RWPE2 (cell line): ENCODE measurements at regions not wholly inside any gene's neighbourhood (a gene's known extent, or its start where the extent isn't known, plus 50 kb on each side); places are given as distances from the start of the nearest gene placed in this dataset.

ENCODE experiments used
- ATAC-seq: fragments of 200-7000 bp; cut with Tn5 transposase; 3 replicates; pipeline ENCODE4 v1.9.1; 2021; ENCODE audit warnings: low read depth
- DNase-seq: peaks from one replicate; pipeline ENCODE4 v3.0.0-alpha.2; 2020; ENCODE audit warnings: low spot score
- H3K27ac ChIP-seq: fragments of 450-650 bp; 2 replicates; pipeline ENCODE4 v1.5.1; 2017; ENCODE audit warnings: mild to moderate bottlenecking; ENCODE audit not compliant: poor library complexity, severe bottlenecking
- H3K27me3 ChIP-seq: fragments of 250-450 bp; sonication (Bioruptor Pico); 2 replicates; pipeline ENCODE4 v1.5.1; 2021; ENCODE audit warnings: mild to moderate bottlenecking, moderate library complexity; ENCODE audit not compliant: insufficient read depth, poor library complexity, severe bottlenecking
- H3K36me3 ChIP-seq: fragments of 250-450 bp; sonication (Bioruptor Pico); 2 replicates; pipeline ENCODE4 v1.5.1; 2020; ENCODE audit warnings: low read depth, mild to moderate bottlenecking, moderate library complexity
- H3K4me1 ChIP-seq: fragments of 250-450 bp; sonication (Bioruptor Pico); 2 replicates; pipeline ENCODE4 v1.5.1; 2021; ENCODE audit warnings: mild to moderate bottlenecking, moderate library complexity; ENCODE audit not compliant: insufficient read depth, poor library complexity, severe bottlenecking
- H3K4me3 ChIP-seq: fragments of 250-450 bp; sonication (Bioruptor Pico); 2 replicates; pipeline ENCODE4 v1.5.1; 2021; ENCODE audit warnings: mild to moderate bottlenecking, moderate library complexity; ENCODE audit not compliant: severe bottlenecking
- H3K9me3 ChIP-seq: fragments of 250-450 bp; sonication (Bioruptor Pico); 2 replicates; pipeline ENCODE4 v1.5.1; 2021; ENCODE audit warnings: mild to moderate bottlenecking, moderate library complexity; ENCODE audit not compliant: severe bottlenecking
- TF ChIP-seq, protein P1 (sequence below): fragments of 450-650 bp; IDR thresholded peaks from one replicate; pipeline ENCODE4 v1.5.1; 2017; ENCODE audit warnings: mild to moderate bottlenecking, moderate library complexity; ENCODE audit not compliant: poor library complexity, severe bottlenecking

DNA sequence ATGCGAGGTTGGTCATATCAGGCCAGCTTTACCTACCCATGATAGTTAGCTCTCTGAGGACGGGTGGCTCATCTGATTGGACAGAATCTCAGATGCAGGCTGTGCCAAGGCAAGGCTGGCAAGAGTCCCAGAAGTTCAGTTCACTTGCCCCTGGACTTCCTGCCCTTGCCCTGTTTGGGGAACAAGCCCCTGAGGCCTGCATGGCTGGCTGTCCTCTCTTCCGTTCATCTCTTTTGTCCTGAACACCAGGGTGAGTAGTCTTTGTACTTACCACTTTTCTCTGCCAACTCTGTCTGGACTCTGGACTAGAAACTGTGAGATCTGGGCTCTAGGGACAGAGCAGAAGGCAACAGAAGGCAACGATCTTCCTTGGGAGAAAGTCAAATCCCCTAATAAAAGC, 769.9 kb downstream of the QKI start:
- Histone ChIP-seq H3K27ac (no peak overlapping the region), H3K27me3 (no peaks in the 10 kb centered on the region), H3K4me1 (no peaks in the 10 kb centered on the region), H3K4me3 (no peak overlapping the region), H3K9me3 (no peaks in the 10 kb centered on the region), H3K36me3 (no peaks in the 10 kb centered on the region)
- TF ChIP-seq, protein P1, sequence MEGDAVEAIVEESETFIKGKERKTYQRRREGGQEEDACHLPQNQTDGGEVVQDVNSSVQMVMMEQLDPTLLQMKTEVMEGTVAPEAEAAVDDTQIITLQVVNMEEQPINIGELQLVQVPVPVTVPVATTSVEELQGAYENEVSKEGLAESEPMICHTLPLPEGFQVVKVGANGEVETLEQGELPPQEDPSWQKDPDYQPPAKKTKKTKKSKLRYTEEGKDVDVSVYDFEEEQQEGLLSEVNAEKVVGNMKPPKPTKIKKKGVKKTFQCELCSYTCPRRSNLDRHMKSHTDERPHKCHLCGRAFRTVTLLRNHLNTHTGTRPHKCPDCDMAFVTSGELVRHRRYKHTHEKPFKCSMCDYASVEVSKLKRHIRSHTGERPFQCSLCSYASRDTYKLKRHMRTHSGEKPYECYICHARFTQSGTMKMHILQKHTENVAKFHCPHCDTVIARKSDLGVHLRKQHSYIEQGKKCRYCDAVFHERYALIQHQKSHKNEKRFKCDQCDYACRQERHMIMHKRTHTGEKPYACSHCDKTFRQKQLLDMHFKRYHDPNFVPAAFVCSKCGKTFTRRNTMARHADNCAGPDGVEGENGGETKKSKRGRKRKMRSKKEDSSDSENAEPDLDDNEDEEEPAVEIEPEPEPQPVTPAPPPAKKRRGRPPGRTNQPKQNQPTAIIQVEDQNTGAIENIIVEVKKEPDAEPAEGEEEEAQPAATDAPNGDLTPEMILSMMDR, result no peak
- no peak for ATAC-seq
- no peak for DNase-seq

DNA sequence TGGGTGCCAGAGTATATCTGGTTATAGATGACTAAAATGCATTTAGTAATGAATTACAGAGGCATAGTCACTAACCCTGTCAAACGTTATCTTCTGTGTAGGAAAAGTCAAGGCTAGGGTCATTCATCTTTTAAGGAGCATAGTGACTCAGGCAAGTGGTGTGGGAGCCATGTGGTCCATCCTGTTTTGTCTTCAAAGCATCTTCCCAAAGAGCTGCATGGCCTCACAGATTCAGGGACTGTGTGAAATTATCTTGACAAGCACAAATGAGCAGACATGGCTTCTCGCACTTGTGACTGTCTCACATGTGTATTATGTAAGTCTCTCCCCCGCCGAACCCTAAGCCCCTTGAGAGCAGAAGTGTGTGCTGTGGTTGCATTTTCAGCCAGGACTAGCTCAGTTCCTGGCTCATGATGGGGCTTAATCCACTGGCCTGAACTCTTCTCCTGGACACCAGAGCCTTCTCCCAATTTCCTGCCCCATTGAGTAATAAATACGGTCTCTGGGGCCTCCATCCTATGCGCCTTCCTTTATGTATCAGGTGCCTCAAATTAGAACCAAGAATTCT, 769.1 kb downstream of the QKI start:
- no peak overlapping the region for H3K27ac ChIP-seq
- H3K36me3 ChIP-seq, result no peaks in the 10 kb centered on the region
- no peaks in the 10 kb centered on the region for H3K4me1 ChIP-seq
- H3K4me3 ChIP-seq, result no peak overlapping the region
- ATAC-seq, result no peak
- DNase-seq, result no peak
- H3K27me3 ChIP-seq, result no peaks in the 10 kb centered on the region
- no peaks in the 10 kb centered on the region for H3K9me3 ChIP-seq
- TF ChIP-seq, protein P1, result no peak

DNA sequence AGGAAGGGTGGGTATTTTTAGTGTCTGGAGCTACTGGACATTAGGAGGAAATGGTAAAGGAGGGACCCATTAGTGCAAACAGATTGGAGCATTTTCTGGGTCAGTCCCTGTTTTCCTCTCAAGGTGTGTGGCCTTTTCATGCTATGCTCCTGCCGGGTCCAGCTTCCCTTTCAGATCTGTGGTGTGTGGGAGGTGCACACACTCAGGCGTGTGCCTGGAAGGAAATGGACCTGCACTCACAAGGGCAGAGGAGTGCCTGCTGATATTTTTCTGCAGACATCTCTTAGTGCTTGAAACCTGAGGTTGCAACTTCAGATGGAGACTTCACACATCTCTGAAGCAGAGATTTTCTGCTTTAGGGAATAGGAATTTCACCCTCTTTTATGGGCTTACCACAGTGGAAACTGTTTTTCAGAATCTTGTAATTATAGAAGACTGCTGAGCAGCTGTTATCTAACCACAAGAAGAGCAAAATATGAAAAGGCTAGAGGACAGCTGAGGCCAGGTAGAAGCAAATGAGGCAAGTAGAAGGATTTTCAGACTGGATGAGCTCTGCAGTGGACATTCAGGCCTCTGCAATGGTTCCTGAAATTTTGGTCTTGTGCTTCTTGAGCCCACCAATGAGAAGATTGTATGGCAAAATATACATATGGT, 764.3 kb downstream of the QKI start:
- Histone ChIP-seq H3K27ac (no peak overlapping the region), H3K4me3 (no peak overlapping the region), H3K4me1 (no peaks in the 10 kb centered on the region), H3K27me3 (peaks cover 4% of the 10 kb centered on the region), H3K36me3 (no peaks in the 10 kb centered on the region), H3K9me3 (no peaks in the 10 kb centered on the region)
- TF ChIP-seq, protein P1, result no peak
- ATAC-seq, result no peak
- no peak for DNase-seq

DNA sequence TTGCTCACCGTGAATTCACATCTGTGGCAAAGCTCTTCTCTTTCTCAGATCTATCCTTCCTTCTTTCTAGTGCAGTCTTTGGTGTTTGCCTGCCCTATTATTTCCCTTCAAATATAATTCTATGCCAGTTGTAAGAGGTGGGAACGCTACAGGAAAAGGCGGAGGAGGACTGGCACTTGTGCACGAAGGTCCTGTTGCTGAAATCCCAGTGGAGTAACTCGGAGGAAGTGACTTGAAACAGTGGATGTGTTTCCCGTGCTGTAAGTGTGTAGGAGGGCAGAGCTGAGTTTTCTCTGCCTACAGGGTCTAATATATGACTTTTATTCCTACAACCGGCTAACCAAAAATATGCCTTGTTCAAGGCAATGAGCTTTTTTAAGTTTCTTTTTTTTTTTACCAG, 754.8 kb downstream of the QKI start:
- H3K27me3 ChIP-seq, result no peaks in the 10 kb centered on the region
- TF ChIP-seq, protein P1, result no peak
- no peaks in the 10 kb centered on the region for H3K9me3 ChIP-seq
- DNase-seq, result no peak
- no peaks in the 10 kb centered on the region for H3K4me1 ChIP-seq
- H3K4me3 ChIP-seq, result no peak overlapping the region
- no peak overlapping the region for H3K27ac ChIP-seq
- no peaks in the 10 kb centered on the region for H3K36me3 ChIP-seq
- no peak for ATAC-seq

DNA sequence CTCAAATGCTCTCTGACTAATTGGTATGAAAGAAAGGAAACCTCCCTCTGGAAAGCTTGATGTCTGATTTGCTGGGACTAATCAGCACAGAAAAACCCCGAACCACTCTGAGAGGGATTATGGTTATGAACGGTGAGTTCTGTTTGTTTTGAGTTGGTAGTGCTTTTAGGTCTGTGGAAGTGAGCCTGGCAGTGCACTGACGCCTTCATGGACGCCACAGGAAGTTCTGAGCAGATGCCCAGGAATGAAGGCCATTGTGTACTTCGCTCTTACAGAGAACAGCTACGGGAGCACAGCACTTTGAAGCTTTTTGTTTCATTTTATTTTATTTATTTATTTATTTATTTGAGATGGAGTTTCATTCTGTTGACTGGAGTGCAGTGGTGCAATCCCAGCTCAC, 754.1 kb downstream of the QKI start:
- Histone ChIP-seq H3K27ac (no peak overlapping the region), H3K4me3 (no peak overlapping the region), H3K4me1 (no peaks in the 10 kb centered on the region), H3K9me3 (no peaks in the 10 kb centered on the region), H3K27me3 (no peaks in the 10 kb centered on the region), H3K36me3 (no peaks in the 10 kb centered on the region)
- DNase-seq (no peak), ATAC-seq (no peak)
- TF ChIP-seq, protein P1, result no peak
